ENCODE measurements at regions not wholly inside any gene's neighbourhood (a gene's known extent, or its start where the extent isn't known, plus 50 kb on each side); places are given as distances from the start of the nearest gene placed in this dataset.

GRCh38 chr6:119535332-119535731 lies 185.8 kb upstream of the MAN1A1 start:
- TF ChIP-seq CTCF (IDR thresholded peaks at IDR 0.05): no peak
- TF ChIP-seq POLR2A (IDR thresholded peaks at IDR 0.05): no peak
